K562 (cell line): ENCODE measurements at regions not wholly inside any gene's neighbourhood (a gene's known extent, or its start where the extent isn't known, plus 50 kb on each side); places are given as distances from the start of the nearest gene placed in this dataset.

ENCODE experiments used
- ATAC-seq: fragments of 200-7000 bp; cut with Tn5 transposase; 3 replicates; pipeline ENCODE4 v1.9.1; 2020; ENCODE audit warnings: moderate library complexity
- BruUV-seq: library from RNA; stranded (reverse); fragments of 400-500 nt; replicated peaks from 2 replicates; lab custom pipeline; 2021; lab: Mats Ljungman, UMichigan
- CTCF ChIA-PET: fragments of 300-600 bp; formaldehyde crosslinking; extraction: SDS; loops from one replicate; lab custom pipeline; 2021; ENCODE audit warnings: low intra/inter-chr PET ratio; lab: Yijun Ruan, JAX
- POLR2A ChIA-PET: fragments of 300-600, 350-650 bp; sonication (Branson Sonifier 250); formaldehyde crosslinking; extraction: SDS; loops from one replicate; lab custom pipeline; 2021; ENCODE audit warnings: antibody characterized with exemption, inconsistent platforms; lab: Yijun Ruan, JAX
- DNase-seq, 4 experiments: peaks; one replicate each; pipeline versions ENCODE4 v3.0.0 to v3.0.0-alpha.2; 2011 to 2018; ENCODE audit warnings: low spot score in 3 of 4, mixed read lengths in 3 of 4; ENCODE audit errors: extremely low read depth in 1 of 4
- FAIRE-seq: peaks from 2 replicates; lab custom pipeline; 2011; peaks lifted over from hg19 to GRCh38; lab: Jason Lieb, UNC
- H2AFZ ChIP-seq: 2 replicates; pipeline ENCODE4 v1.6.0; 2011; ENCODE audit warnings: low read depth, low read length, control low read depth, inconsistent platforms
- H3K27ac ChIP-seq: fragments of 200-600 bp; 3 replicates; pipeline ENCODE4 v1.8.0; 2011; ENCODE audit warnings: low read depth, mild to moderate bottlenecking, control low read depth, inconsistent platforms, low read length, moderate library complexity, mixed read lengths; ENCODE audit errors: extremely low read depth
- H3K27me3 ChIP-seq, 2 experiments: fragments of 300-600 bp in 1 of 2; 2 replicates in 1 of 2; 3 replicates in 1 of 2; pipeline versions ENCODE4 v1.6.0 to v1.8.0; 2011; ENCODE audit warnings: inconsistent platforms in 2 of 2, low read length in 2 of 2, mild to moderate bottlenecking in 1 of 2, mixed read lengths in 1 of 2, moderate library complexity in 1 of 2; ENCODE audit not compliant: control insufficient read depth in 2 of 2, insufficient read depth in 2 of 2
- H3K36me3 ChIP-seq: fragments of 300-600 bp; 3 replicates; pipeline ENCODE4 v1.8.0; 2011; ENCODE audit warnings: mild to moderate bottlenecking, low read length, inconsistent platforms; ENCODE audit not compliant: control insufficient read depth, insufficient read depth
- H3K4me1 ChIP-seq, 2 experiments: fragments of 200-600 bp in 1 of 2; replicated peaks in 1 of 2; 2 replicates in 1 of 2; 3 replicates in 1 of 2; pipeline versions ENCODE4 v1.5.1 to v1.8.0; 2011; ENCODE audit warnings: inconsistent platforms in 2 of 2, low read length in 2 of 2, mild to moderate bottlenecking in 1 of 2, mixed read lengths in 1 of 2, moderate library complexity in 1 of 2; ENCODE audit not compliant: control insufficient read depth in 2 of 2, insufficient read depth in 2 of 2
- H3K4me2 ChIP-seq: 2 replicates; pipeline ENCODE4 v1.6.1; 2011; ENCODE audit warnings: low read length, control low read depth, inconsistent platforms, mixed read lengths; ENCODE audit not compliant: insufficient read depth
- H3K4me3 ChIP-seq: fragments of 200-600 bp; sonication (generic), shearing (Covaris generic); 2 replicates; pipeline ENCODE4 v1.5.1; 2016; ENCODE audit warnings: control low read depth, inconsistent platforms
- H3K79me2 ChIP-seq: fragments of 200-600 bp; 3 replicates; pipeline ENCODE4 v1.8.0; 2011; ENCODE audit warnings: low read length, inconsistent platforms; ENCODE audit not compliant: control insufficient read depth, insufficient read depth
- H3K9ac ChIP-seq, 2 experiments: 2 replicates each; pipeline versions ENCODE4 v1.6.0 to v1.6.1; 2011; ENCODE audit warnings: low read depth in 2 of 2, low read length in 2 of 2, control low read depth in 1 of 2, inconsistent platforms in 1 of 2, mild to moderate bottlenecking in 1 of 2, mixed read lengths in 1 of 2; ENCODE audit not compliant: insufficient read depth in 1 of 2
- H3K9me1 ChIP-seq: one replicate; pipeline ENCODE4 v1.6.0; 2011; ENCODE audit warnings: inconsistent platforms, mild to moderate bottlenecking, low read length, moderate library complexity; ENCODE audit not compliant: control insufficient read depth, insufficient read depth
- H3K9me3 ChIP-seq: replicated peaks from 2 replicates; pipeline ENCODE4 v1.5.1; 2011; ENCODE audit warnings: low read depth, low read length, inconsistent platforms; ENCODE audit not compliant: control insufficient read depth, insufficient read depth
- H4K20me1 ChIP-seq: replicated peaks from 2 replicates; pipeline ENCODE4 v1.6.1; 2011; ENCODE audit warnings: low read length, inconsistent platforms, mixed read lengths; ENCODE audit not compliant: control insufficient read depth, insufficient read depth
- BHLHE40 ChIP-seq: IDR thresholded peaks from 2 replicates; pipeline ENCODE4 v1.6.1; 2011; ENCODE audit warnings: low read length, improper control_type of control experiment
- CREM ChIP-seq: IDR thresholded peaks from 2 replicates; pipeline ENCODE4 v1.6.1; 2014; ENCODE audit warnings: antibody characterized with exemption, low read depth
- HNRNPH1 ChIP-seq: fragments of 200-400 bp; formaldehyde crosslinking; optimal IDR thresholded peaks from 2 replicates; pipeline ENCODE3; 2017; ENCODE audit warnings: low read depth, mild to moderate bottlenecking, low read length, moderate library complexity
- MCM7 ChIP-seq, 2 experiments: fragments of 450-650 bp; IDR thresholded peaks; 2 replicates each; pipeline ENCODE4 v1.6.1; 2016 to 2018
- WGBS: fragments of 100-300 bp; shearing (Covaris generic); methylation state at CpG from one replicate; pipeline ENCODE4 v1.1.6; 2016; ENCODE audit warnings: low coverage, mixed read lengths; ENCODE audit not compliant: insufficient coverage; ENCODE audit errors: missing lambda C conversion rate; 5-methylcytosine and 5-hydroxymethylcytosine counted together
- in situ Hi-C: fragments of 300-500 bp; cut with MboI; formaldehyde crosslinking; loops from 4 replicates; pipeline ENCODE4 v1.15.0; 2018; ENCODE audit warnings: inconsistent platforms, mixed read lengths
- intact Hi-C: fragments of 100-400 bp; cut with micrococcal nuclease; formaldehyde crosslinking; loops from 2 replicates; pipeline ENCODE4 v1.14.2; 2022
- TF ChIP-seq, protein P1 (sequence below): fragments of 250-450 bp; sonication (Bioruptor Pico); IDR thresholded peaks from 2 replicates; pipeline ENCODE4 v1.8.0; 2021; ENCODE audit warnings: mild to moderate bottlenecking, moderate library complexity
- TF ChIP-seq, protein P2 (sequence below): fragments of 250-450 bp; sonication (Bioruptor Pico); IDR thresholded peaks from 2 replicates; pipeline ENCODE4 v1.9.0; 2021; ENCODE audit warnings: mild to moderate bottlenecking

DNA sequence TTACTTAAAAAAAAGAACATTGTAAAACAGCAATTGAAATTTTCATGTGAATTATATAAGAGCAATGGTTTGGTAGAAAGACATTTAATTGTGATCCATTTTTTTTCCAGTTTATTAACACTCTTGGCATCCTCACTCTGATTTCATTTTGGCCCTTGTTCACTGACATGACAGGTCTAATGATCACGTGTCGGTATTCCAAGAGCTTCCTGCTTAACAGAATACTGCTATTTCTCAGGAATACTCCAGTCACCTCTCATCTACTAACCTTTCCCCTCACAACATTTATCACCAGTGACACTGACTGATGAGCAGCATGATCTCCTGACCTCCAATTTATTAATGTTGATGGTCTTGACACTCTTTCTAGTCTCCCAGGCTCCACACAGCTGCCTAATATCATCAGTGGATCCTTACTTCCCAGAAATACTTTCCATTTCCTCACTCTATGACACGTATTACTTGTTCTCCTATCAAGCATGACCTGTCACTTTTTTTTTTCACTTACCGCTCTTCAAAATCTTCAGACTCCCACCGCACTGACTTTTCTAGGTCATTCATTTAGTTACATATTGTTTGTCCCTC lies 847.8 kb upstream of the SLIT2 start:
- ChIA-PET CTCF (no interaction called here), POLR2A (no interaction called here)
- no peak overlapping the region for H2AFZ ChIP-seq
- no peak overlapping the region for H3K4me3 ChIP-seq
- H3K4me1 ChIP-seq, result no peaks in the 10 kb centered on the region
- no peak overlapping the region for H3K4me2 ChIP-seq
- H3K79me2 ChIP-seq, result no peaks in the 10 kb centered on the region
- no TSS peak for BruUV-seq
- H3K27ac ChIP-seq, result no peak overlapping the region
- ATAC-seq (no peak), DNase-seq (no peak), FAIRE-seq (no peak)
- H3K9me1 ChIP-seq, result no peaks in the 10 kb centered on the region
- no peaks in the 10 kb centered on the region for H3K9me3 ChIP-seq
- intact Hi-C loops (no loop called here), in situ Hi-C loops (no loop called here)
- no peaks in the 10 kb centered on the region for H4K20me1 ChIP-seq
- WGBS, result 2% methylated on average over 5 of the region's 5 CpGs
- TF ChIP-seq HNRNPH1, result no peak
- TF ChIP-seq, protein P1, sequence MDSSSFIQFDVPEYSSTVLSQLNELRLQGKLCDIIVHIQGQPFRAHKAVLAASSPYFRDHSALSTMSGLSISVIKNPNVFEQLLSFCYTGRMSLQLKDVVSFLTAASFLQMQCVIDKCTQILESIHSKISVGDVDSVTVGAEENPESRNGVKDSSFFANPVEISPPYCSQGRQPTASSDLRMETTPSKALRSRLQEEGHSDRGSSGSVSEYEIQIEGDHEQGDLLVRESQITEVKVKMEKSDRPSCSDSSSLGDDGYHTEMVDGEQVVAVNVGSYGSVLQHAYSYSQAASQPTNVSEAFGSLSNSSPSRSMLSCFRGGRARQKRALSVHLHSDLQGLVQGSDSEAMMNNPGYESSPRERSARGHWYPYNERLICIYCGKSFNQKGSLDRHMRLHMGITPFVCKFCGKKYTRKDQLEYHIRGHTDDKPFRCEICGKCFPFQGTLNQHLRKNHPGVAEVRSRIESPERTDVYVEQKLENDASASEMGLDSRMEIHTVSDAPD (CRISPR knock-in tag), result no peak
- TF ChIP-seq MCM7 (IDR thresholded peaks at IDR 0.05), result no peak
- no peak for TF ChIP-seq CREM
- TF ChIP-seq, protein P2, sequence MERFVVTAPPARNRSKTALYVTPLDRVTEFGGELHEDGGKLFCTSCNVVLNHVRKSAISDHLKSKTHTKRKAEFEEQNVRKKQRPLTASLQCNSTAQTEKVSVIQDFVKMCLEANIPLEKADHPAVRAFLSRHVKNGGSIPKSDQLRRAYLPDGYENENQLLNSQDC, result no peak
- TF ChIP-seq BHLHE40, result no peak
- no peaks in the 10 kb centered on the region for H3K27me3 ChIP-seq
- H3K36me3 ChIP-seq, result no peaks in the 10 kb centered on the region
- H3K9ac ChIP-seq, result no peak overlapping the region
